ENCODE measurements at regions not wholly inside any gene's neighbourhood (a gene's known extent, or its start where the extent isn't known, plus 50 kb on each side); places are given as distances from the start of the nearest gene placed in this dataset.
"Not testable (repeated sequence)": the region's sequence is repeated elsewhere in the genome, so short reads cannot be mapped to it uniquely, and the experiment has no call there.

GRCh38 chr10:109403551-109403950 is 519.8 kb downstream of the XPNPEP1 start:
- DNase-seq (ENCODE audit: low spot score) = peak; percentile 12

- no peak for DNase-seq (ENCODE audit: low spot score)
These were observed 529.9 kb downstream of the XPNPEP1 start for GRCh38 chr10:109393425-109393824.

GRCh38 chr10:109386921-109387320 is 536.4 kb downstream of the XPNPEP1 start:
- DNase-seq (ENCODE audit: low spot score) = no peak

- DNase-seq (ENCODE audit: low spot score) = peak; percentile 28
These were observed 537.2 kb downstream of the XPNPEP1 start for GRCh38 chr10:109386101-109386500.

GRCh38 chr10:109379186-109379585 is 544.1 kb downstream of the XPNPEP1 start:
- DNase-seq (ENCODE audit: low spot score) = no peak

GRCh38 chr10:109374215-109374614 is 549.1 kb downstream of the XPNPEP1 start:
- peak; percentile 85 for DNase-seq (ENCODE audit: low spot score)

- DNase-seq (ENCODE audit: low spot score) = no peak
These were observed 564.0 kb downstream of the XPNPEP1 start for GRCh38 chr10:109359316-109359715.

GRCh38 chr10:109358325-109358724 is 565.0 kb downstream of the XPNPEP1 start:
- no peak for DNase-seq (ENCODE audit: low spot score)

GRCh38 chr10:109348324-109348723 is 575.0 kb downstream of the XPNPEP1 start:
- no peak for DNase-seq (ENCODE audit: low spot score)

GRCh38 chr10:109343293-109343692 is 580.0 kb downstream of the XPNPEP1 start:
- peak; percentile 90 for DNase-seq (ENCODE audit: low spot score)

GRCh38 chr10:109341986-109342385 is 581.3 kb downstream of the XPNPEP1 start:
- no peak for DNase-seq (ENCODE audit: low spot score)

GRCh38 chr10:109328001-109328400 is 595.3 kb downstream of the XPNPEP1 start:
- no peak for DNase-seq (ENCODE audit: low spot score)

GRCh38 chr10:109327266-109327665 is 596.0 kb downstream of the XPNPEP1 start:
- DNase-seq (ENCODE audit: low spot score) = no peak

GRCh38 chr10:109324721-109325120 is 598.6 kb downstream of the XPNPEP1 start:
- DNase-seq (ENCODE audit: low spot score) = no peak

GRCh38 chr10:109317746-109318366 is 605.5 kb downstream of the XPNPEP1 start:
- DNase-seq (ENCODE audit: low spot score) = no peak

GRCh38 chr10:109314016-109314415 is 609.3 kb downstream of the XPNPEP1 start:
- not testable (repeated sequence) for DNase-seq (ENCODE audit: low spot score)

- DNase-seq (ENCODE audit: low spot score) = not testable (repeated sequence)
These were observed 610.8 kb downstream of the XPNPEP1 start for GRCh38 chr10:109312555-109312954.

GRCh38 chr10:109308971-109309370 is 614.3 kb downstream of the XPNPEP1 start:
- DNase-seq (ENCODE audit: low spot score) = no peak

- not testable (repeated sequence) for DNase-seq (ENCODE audit: low spot score)
These were observed 616.2 kb downstream of the XPNPEP1 start for GRCh38 chr10:109307102-109307501.

- no peak for DNase-seq (ENCODE audit: low spot score)
These were observed 616.6 kb downstream of the XPNPEP1 start for GRCh38 chr10:109306698-109307097.

GRCh38 chr10:109287858-109288257 is 635.5 kb downstream of the XPNPEP1 start:
- no peak for DNase-seq (ENCODE audit: low spot score)

- peak; percentile 81 for DNase-seq (ENCODE audit: low spot score)
These were observed 640.8 kb downstream of the XPNPEP1 start for GRCh38 chr10:109282510-109282909.

GRCh38 chr10:109281347-109281746 is 642.0 kb downstream of the XPNPEP1 start:
- no peak for DNase-seq (ENCODE audit: low spot score)

GRCh38 chr10:109280837-109281236 is 642.5 kb downstream of the XPNPEP1 start:
- DNase-seq (ENCODE audit: low spot score) = no peak

Data from kidney tubule cell (primary cell).